Astrocyte of the cerebellum (primary cell): ENCODE measurements at regions not wholly inside any gene's neighbourhood (a gene's known extent, or its start where the extent isn't known, plus 50 kb on each side); places are given as distances from the start of the nearest gene placed in this dataset.

ENCODE experiments used
- DNase-seq: peaks from one replicate; pipeline ENCODE4 v3.0.0-alpha.2; 2011; ENCODE audit warnings: low read depth
- H3K4me3 ChIP-seq: 2 replicates; pipeline ENCODE4 v1.5.1; 2011; ENCODE audit warnings: mild to moderate bottlenecking, low read depth, low read length, moderate library complexity
- in situ Hi-C: cut with HindIII; loops from 2 replicates; pipeline ENCODE4 v1.10.0; 2017; ENCODE audit warnings: low sequenced_read_pairs
- TF ChIP-seq, protein P1 (sequence below): IDR thresholded peaks from 2 replicates; pipeline ENCODE4 v1.5.1; 2012; ENCODE audit warnings: low read length, low read depth, moderate library complexity, mild to moderate bottlenecking; ENCODE audit errors: missing control alignments

DNA sequence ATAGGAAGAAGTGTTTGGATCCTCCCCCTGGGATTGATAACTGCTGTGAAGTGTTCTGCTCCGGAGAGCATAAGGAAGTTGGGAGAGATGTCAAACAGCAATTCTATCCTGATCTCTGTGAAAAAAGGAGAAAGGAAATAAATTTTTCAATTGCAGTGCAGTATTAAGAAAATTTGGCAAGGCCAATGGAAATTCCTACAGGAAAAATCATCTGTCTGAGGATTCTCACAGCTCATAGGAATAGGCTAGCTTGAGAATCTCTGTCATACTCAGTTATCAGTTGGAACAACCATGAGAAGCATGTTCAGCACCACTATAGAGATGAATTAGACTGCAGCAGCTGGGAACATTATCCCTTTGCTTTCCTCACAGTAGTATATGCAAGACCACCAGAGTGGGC, 1238.9 kb upstream of the MIR17HG start:
- in situ Hi-C loops = no loop called here
- no peak for DNase-seq
- no peak overlapping the region for H3K4me3 ChIP-seq
- TF ChIP-seq, protein P1, sequence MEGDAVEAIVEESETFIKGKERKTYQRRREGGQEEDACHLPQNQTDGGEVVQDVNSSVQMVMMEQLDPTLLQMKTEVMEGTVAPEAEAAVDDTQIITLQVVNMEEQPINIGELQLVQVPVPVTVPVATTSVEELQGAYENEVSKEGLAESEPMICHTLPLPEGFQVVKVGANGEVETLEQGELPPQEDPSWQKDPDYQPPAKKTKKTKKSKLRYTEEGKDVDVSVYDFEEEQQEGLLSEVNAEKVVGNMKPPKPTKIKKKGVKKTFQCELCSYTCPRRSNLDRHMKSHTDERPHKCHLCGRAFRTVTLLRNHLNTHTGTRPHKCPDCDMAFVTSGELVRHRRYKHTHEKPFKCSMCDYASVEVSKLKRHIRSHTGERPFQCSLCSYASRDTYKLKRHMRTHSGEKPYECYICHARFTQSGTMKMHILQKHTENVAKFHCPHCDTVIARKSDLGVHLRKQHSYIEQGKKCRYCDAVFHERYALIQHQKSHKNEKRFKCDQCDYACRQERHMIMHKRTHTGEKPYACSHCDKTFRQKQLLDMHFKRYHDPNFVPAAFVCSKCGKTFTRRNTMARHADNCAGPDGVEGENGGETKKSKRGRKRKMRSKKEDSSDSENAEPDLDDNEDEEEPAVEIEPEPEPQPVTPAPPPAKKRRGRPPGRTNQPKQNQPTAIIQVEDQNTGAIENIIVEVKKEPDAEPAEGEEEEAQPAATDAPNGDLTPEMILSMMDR = no peak

DNA sequence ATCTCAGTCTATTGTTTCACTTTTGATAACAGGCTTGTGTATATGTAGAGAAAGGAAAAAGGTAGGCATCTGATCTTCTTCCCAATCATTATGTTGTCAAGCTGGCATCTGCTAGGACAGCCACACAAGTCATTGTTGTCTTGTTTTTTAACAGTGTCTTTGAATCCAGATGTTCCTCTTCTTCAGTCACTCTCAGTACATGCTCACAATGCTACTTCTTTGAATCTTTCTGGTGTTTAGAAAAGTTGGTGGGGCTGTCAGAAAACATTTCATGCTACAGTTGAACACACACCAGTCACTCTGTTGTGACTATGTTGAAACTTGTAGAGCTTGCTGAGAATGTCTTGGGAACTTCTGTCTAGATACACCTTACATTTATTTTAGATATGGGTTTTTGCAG, 1231.4 kb upstream of the MIR17HG start:
- no peak for DNase-seq
- TF ChIP-seq, protein P1 = no peak
- in situ Hi-C loops = no loop called here

DNA sequence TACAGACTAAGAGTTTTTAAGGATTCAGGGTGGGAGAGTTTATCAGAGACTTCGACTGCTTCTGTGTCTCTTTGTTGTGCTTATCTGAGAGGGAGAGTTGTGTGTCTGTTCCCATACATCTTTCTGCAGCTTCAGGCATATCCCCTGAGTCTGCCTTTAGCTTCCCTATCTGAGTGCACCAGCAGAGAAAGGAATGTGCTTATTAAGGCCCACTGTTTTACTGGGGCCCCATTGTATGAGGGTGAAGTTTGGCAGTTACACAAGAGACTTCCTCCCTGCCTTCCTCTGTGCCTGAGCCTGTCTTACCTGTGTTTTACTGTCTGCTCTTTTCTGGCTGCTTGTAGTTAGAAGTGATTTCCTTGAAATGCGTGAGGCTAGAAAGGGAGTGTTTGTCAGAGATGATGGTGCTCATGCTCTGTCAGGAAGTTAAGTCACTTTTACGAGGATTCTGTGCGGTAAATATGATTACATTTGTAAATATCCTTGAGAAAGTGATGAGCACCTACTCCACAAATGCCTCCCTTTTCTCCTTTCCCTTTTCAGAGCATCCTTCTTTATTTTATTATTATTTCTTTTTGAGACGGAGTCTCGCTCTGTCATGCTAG, 1228.9 kb upstream of the MIR17HG start:
- in situ Hi-C loops = no loop called here
- TF ChIP-seq, protein P1 = no peak
- no peak for DNase-seq
- no peak overlapping the region for H3K4me3 ChIP-seq

More for the DNA sequence above, 1231.4 kb upstream of the MIR17HG start:
- H3K4me3 ChIP-seq = no peak overlapping the region

DNA sequence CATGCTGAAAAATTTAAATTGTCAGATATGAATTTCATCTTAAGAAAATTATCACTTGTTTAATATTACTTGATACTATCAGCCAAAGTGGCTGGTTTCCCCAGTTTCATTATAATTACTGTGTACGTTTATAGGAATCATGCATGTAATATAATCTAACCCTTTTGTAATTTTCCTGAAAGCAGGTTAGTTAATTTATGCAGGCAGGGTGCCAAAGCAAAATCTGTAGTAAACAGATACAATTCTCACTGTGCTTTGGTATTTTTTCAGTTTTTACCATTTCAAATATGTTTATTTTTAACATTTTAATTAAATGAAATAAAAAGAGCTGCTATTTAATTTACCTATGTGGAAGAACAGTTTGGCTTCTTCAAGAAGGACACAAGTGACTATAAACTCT, 1227.5 kb upstream of the MIR17HG start:
- DNase-seq = no peak
- in situ Hi-C loops = no loop called here
- no peak overlapping the region for H3K4me3 ChIP-seq
- TF ChIP-seq, protein P1 = no peak

DNA sequence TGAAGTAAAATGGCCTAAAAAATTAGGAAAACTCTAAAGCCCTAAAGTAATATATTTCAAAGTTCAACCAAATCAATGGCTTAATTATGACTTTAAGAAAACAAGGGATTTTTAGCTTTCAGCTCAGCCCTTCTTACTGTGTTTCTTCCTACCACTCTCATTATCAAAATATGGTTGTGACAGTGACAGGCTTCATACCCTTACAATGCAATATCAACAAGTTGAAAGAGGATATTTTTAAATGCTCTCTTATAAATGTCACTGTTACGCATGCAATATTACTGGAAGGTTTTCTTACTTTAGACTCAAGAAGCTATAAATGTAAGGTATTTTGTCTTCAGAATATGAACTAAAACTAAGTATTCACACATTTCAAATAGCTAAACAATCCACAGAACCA, 1225.7 kb upstream of the MIR17HG start:
- no peak overlapping the region for H3K4me3 ChIP-seq
- in situ Hi-C loops = no loop called here
- TF ChIP-seq, protein P1 = no peak
- DNase-seq = no peak

DNA sequence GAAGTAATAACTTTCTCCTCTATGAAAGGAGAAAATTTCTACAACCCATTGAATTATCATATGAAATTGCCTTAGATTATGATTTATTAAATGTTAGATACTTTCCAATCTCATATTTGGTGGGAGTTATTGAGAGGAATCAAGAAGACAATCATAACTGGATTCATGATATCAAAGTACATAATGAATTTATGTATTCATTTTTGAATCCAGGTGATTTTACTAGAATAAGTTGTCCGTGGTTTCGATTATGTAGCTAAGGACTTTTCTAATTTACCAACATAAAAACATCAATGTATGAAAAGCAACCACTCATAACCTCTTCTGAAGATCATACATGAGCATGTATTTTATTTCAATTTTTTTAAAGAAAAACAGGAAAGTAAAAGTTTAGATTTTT, 1225.0 kb upstream of the MIR17HG start:
- DNase-seq = no peak
- TF ChIP-seq, protein P1 = no peak
- H3K4me3 ChIP-seq = no peak overlapping the region
- in situ Hi-C loops = no loop called here
